ENCODE measurements at regions not wholly inside any gene's neighbourhood (a gene's known extent, or its start where the extent isn't known, plus 50 kb on each side); places are given as distances from the start of the nearest gene placed in this dataset.

- no peak for DNase-seq
Measured at GRCh38 chr10:129101232-129101980, 365.6 kb upstream of the MGMT start.

- no peak for DNase-seq
Measured at GRCh38 chr10:129102906-129103693, 363.9 kb upstream of the MGMT start.

- no peak for DNase-seq
Measured at GRCh38 chr10:129104266-129105045, 362.6 kb upstream of the MGMT start.

GRCh38 chr10:129105266-129105665 is 361.8 kb upstream of the MGMT start:
- no peak for DNase-seq

GRCh38 chr10:129106314-129106713 is 360.7 kb upstream of the MGMT start:
- no peak for DNase-seq

GRCh38 chr10:129107525-129107924 is 359.5 kb upstream of the MGMT start:
- no peak for DNase-seq

GRCh38 chr10:129108378-129108777 is 358.7 kb upstream of the MGMT start:
- no peak for DNase-seq

- no peak for DNase-seq
Measured at GRCh38 chr10:129108994-129109393, 358.0 kb upstream of the MGMT start.

- no peak for DNase-seq
Measured at GRCh38 chr10:129110780-129111179, 356.3 kb upstream of the MGMT start.

- DNase-seq, result no peak
Measured at GRCh38 chr10:129111922-129112321, 355.1 kb upstream of the MGMT start.

- DNase-seq, result no peak
Measured at GRCh38 chr10:129114588-129114987, 352.5 kb upstream of the MGMT start.

GRCh38 chr10:129116371-129116770 is 350.7 kb upstream of the MGMT start:
- DNase-seq, result no peak

GRCh38 chr10:129120441-129120840 is 346.6 kb upstream of the MGMT start:
- DNase-seq, result no peak

- no peak for DNase-seq
Measured at GRCh38 chr10:129122846-129123245, 344.2 kb upstream of the MGMT start.

GRCh38 chr10:129123428-129123827 is 343.6 kb upstream of the MGMT start:
- no peak for DNase-seq

GRCh38 chr10:129126982-129127381 is 340.1 kb upstream of the MGMT start:
- DNase-seq, result no peak

GRCh38 chr10:129131457-129132132 is 335.4 kb upstream of the MGMT start:
- no peak for DNase-seq

GRCh38 chr10:129133856-129134255 is 333.2 kb upstream of the MGMT start:
- DNase-seq, result no peak

- DNase-seq, result no peak
Measured at GRCh38 chr10:129134371-129134770, 332.7 kb upstream of the MGMT start.

- DNase-seq, result no peak
Measured at GRCh38 chr10:129135624-129136023, 331.4 kb upstream of the MGMT start.

- DNase-seq, result no peak
Measured at GRCh38 chr10:129136074-129136473, 331.0 kb upstream of the MGMT start.

- DNase-seq, result no peak
Measured at GRCh38 chr10:129136951-129137350, 330.1 kb upstream of the MGMT start.
